ENCODE measurements at regions not wholly inside any gene's neighbourhood (a gene's known extent, or its start where the extent isn't known, plus 50 kb on each side); places are given as distances from the start of the nearest gene placed in this dataset.
A peak's percentile ranks its signal among the peaks of the same experiment; 100 is the strongest.

DNA sequence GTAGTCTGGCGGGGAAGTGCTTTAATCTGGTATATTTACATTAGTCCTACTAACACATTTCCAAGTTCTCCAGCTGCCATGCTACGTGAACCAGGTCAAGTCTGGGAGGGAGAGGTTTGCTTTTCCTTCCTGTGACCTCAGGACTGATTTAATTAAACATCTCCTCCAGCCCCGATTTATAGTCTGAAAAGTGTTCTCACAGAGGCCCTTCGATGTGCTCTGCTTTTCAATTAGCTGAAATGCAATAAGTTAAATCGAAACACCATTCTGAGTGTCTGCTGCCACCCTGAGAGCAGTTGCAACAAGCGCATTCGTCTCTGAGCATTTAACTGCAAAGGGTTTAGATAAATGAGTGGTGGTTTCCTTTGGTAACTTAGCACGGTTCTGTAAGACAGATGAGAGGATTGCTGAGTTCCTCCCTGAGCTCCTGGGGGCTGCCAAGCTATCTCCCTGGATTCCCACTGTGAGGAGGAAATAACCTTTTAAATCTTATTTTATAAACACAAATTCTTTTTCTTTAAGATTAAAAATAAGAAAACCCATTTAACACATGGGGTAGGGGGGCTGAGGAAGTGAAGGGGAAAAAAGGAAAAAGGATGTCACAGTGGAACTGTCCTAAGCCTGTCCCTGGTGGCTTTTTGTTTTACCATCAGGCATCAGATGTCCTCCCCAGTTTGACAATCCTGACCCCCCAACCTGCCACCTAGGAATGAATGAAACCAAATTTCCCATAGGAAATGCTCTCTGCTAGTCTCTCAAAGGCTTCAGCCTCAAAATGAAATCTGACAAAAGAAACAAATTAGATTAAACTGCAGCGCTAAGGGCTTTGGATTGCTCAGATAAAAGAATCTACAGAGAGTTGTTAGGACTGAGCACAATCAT lies 56.5 kb upstream of the CREB1 start:
- intact Hi-C loops (cut with micrococcal nuclease), result loop anchor here (1.0 to 10.0 kb wide), 3 partner anchors 243 to 918 kb away; partner anchors contain the start of gene KLF7
- no peaks in the 10 kb centered on the region for H3K27me3 ChIP-seq (ENCODE audit: insufficient read depth, low read length)
- H3K27ac ChIP-seq (ENCODE audit: low read depth, low read length), result no peak overlapping the region
- H4K20me1 ChIP-seq (ENCODE audit: insufficient read depth), result no peaks in the 10 kb centered on the region
- no peaks in the 10 kb centered on the region for H3K9me3 ChIP-seq (ENCODE audit: control insufficient read depth in 1 of 2, insufficient read depth in 1 of 2, low read depth in 1 of 2, low read length in 2 of 2)
- peak; percentile 29 for DNase-seq (ENCODE audit: low read depth, low spot score)
- H3K4me1 ChIP-seq (ENCODE audit: control insufficient read depth in 1 of 2, insufficient read depth in 2 of 2, low read length in 2 of 2), result peaks cover 0 to 6% of the 10 kb centered on the region in 2 experiments; a peak in 1 of 4 replicates
- RAD21 ChIA-PET (ENCODE audit: low non-redundant PET in 1 of 2, low total read pairs in 2 of 2, uncharacterized antibody in 2 of 2, unreplicated experiment in 2 of 2), result interaction anchor here in 1 of 2 experiments (1.0 kb wide), 1 partner anchor 672 kb away, joined by 3 read pairs; no protein-coding TSS in a partner anchor
- CTCF ChIA-PET, result interaction anchor here (1.2 to 3.4 kb wide), 6 partner anchors 234 to 673 kb away, joined by 3 to 30 read pairs (median 6); no protein-coding TSS in a partner anchor
- ATAC-seq, result peak; percentile 47; the same call in 1 of the 2 replicates
- TF ChIP-seq CBX3 (IDR thresholded peaks at IDR 0.05; ENCODE audit: low read depth), result peak; percentile 39; the same call in 1 of the 2 replicates
- TF ChIP-seq EGR1 (IDR thresholded peaks at IDR 0.05; ENCODE audit: low read depth), result no peak
- TF ChIP-seq, protein P1, sequence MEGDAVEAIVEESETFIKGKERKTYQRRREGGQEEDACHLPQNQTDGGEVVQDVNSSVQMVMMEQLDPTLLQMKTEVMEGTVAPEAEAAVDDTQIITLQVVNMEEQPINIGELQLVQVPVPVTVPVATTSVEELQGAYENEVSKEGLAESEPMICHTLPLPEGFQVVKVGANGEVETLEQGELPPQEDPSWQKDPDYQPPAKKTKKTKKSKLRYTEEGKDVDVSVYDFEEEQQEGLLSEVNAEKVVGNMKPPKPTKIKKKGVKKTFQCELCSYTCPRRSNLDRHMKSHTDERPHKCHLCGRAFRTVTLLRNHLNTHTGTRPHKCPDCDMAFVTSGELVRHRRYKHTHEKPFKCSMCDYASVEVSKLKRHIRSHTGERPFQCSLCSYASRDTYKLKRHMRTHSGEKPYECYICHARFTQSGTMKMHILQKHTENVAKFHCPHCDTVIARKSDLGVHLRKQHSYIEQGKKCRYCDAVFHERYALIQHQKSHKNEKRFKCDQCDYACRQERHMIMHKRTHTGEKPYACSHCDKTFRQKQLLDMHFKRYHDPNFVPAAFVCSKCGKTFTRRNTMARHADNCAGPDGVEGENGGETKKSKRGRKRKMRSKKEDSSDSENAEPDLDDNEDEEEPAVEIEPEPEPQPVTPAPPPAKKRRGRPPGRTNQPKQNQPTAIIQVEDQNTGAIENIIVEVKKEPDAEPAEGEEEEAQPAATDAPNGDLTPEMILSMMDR (IDR thresholded peaks at IDR 0.05 in 2 of 3, conservative IDR thresholded peaks at IDR 0.05 in 1 of 3; ENCODE audit: borderline replicate concordance in 1 of 3, insufficient read depth in 1 of 3, low read depth in 2 of 3, low read length in 2 of 3), result peak; percentile 50 to 89 (median 58)
- TF ChIP-seq RAD21 (IDR thresholded peaks at IDR 0.05; ENCODE audit: low read depth), result peak; percentile 96
- no peak overlapping the region for H2AFZ ChIP-seq (ENCODE audit: low read depth, low read length, poor library complexity, severe bottlenecking)
- H3K9ac ChIP-seq (ENCODE audit: low read length), result no peak overlapping the region
- H3K9me2 ChIP-seq (ENCODE audit: insufficient read depth), result no peaks in the 10 kb centered on the region
- POLR2A ChIA-PET, result no interaction called here
- H3K79me2 ChIP-seq (ENCODE audit: insufficient read depth, low read length), result no peaks in the 10 kb centered on the region
- no peak overlapping the region for H3K4me3 ChIP-seq (replicated peaks in 1 of 2; ENCODE audit: low read depth in 1 of 2, low read length in 2 of 2)
- BruUV-seq (replicated peaks), result no TSS peak
- no peak overlapping the region for H3K4me2 ChIP-seq (ENCODE audit: low read length)
- H3K36me3 ChIP-seq (ENCODE audit: control insufficient read depth in 1 of 2, insufficient read depth in 2 of 2, low read length in 2 of 2), result no peaks in the 10 kb centered on the region

DNA sequence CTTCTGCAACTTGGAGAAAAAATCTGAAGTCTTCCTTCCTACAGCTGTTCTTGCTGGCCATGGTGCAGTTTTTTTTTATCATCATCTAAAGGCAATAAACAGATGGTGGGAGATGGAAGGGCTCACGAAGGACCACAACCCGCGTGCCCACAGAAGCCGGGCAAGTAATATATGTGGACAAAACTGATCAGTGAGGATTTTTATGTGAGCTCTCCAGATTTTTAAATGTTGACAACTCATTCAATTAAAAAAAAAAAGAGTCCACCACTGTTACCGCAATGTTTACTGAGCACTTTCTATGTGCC lies 55.9 kb upstream of the CREB1 start:
- Histone ChIP-seq H2AFZ (ENCODE audit: low read depth, low read length, poor library complexity, severe bottlenecking) (no peak overlapping the region), H3K4me1 (ENCODE audit: control insufficient read depth in 1 of 2, insufficient read depth in 2 of 2, low read length in 2 of 2) (peaks cover 0 to 6% of the 10 kb centered on the region in 2 experiments; a peak in 1 of 4 replicates), H3K9ac (ENCODE audit: low read length) (no peak overlapping the region), H3K4me3 (replicated peaks in 1 of 2; ENCODE audit: low read depth in 1 of 2, low read length in 2 of 2) (no peak overlapping the region), H3K9me2 (ENCODE audit: insufficient read depth) (no peaks in the 10 kb centered on the region), H3K27ac (ENCODE audit: low read depth, low read length) (no peak overlapping the region), H3K4me2 (ENCODE audit: low read length) (no peak overlapping the region), H3K9me3 (ENCODE audit: control insufficient read depth in 1 of 2, insufficient read depth in 1 of 2, low read depth in 1 of 2, low read length in 2 of 2) (no peaks in the 10 kb centered on the region), H3K36me3 (ENCODE audit: control insufficient read depth in 1 of 2, insufficient read depth in 2 of 2, low read length in 2 of 2) (no peaks in the 10 kb centered on the region), H4K20me1 (ENCODE audit: insufficient read depth) (no peaks in the 10 kb centered on the region), H3K27me3 (ENCODE audit: insufficient read depth, low read length) (no peaks in the 10 kb centered on the region), H3K79me2 (ENCODE audit: insufficient read depth, low read length) (no peaks in the 10 kb centered on the region)
- DNase-seq (ENCODE audit: low read depth, low spot score), result no peak
- ChIA-PET CTCF (interaction anchor here (1.2 to 3.4 kb wide), 4 partner anchors 485 to 673 kb away, joined by 3 to 30 read pairs (median 13); no protein-coding TSS in a partner anchor), RAD21 (ENCODE audit: low non-redundant PET in 1 of 2, low total read pairs in 2 of 2, uncharacterized antibody in 2 of 2, unreplicated experiment in 2 of 2) (no interaction called here), POLR2A (no interaction called here)
- TF ChIP-seq EZH2 (IDR thresholded peaks at IDR 0.05) (no peak), FOSL1 (IDR thresholded peaks at IDR 0.05; ENCODE audit: low read depth) (no peak), POLR2AphosphoS5 (IDR thresholded peaks at IDR 0.05; ENCODE audit: low read depth, low read length) (no peak), EGR1 (IDR thresholded peaks at IDR 0.05; ENCODE audit: low read depth) (no peak), RAD21 (IDR thresholded peaks at IDR 0.05; ENCODE audit: low read depth) (no peak), EZH2phosphoT487 (IDR thresholded peaks at IDR 0.05; ENCODE audit: borderline replicate concordance) (no peak), JUND (IDR thresholded peaks at IDR 0.05) (no peak), MAX (IDR thresholded peaks at IDR 0.05) (no peak), ZFX (IDR thresholded peaks at IDR 0.05) (no peak), SRF (IDR thresholded peaks at IDR 0.05; ENCODE audit: low read depth) (no peak), ZNF274 (IDR thresholded peaks at IDR 0.05; ENCODE audit: low read depth, low read length) (no peak)
- TF ChIP-seq, protein P1 (IDR thresholded peaks at IDR 0.05 in 2 of 3, conservative IDR thresholded peaks at IDR 0.05 in 1 of 3; ENCODE audit: borderline replicate concordance in 1 of 3, insufficient read depth in 1 of 3, low read depth in 2 of 3, low read length in 2 of 3), result no peak
- no TSS peak for BruUV-seq (replicated peaks)
- intact Hi-C loops (cut with micrococcal nuclease), result loop anchor here (1.0 to 10.0 kb wide), 3 partner anchors 244 to 919 kb away; partner anchors contain the start of gene KLF7
- no peak for ATAC-seq
